ENCODE measurements at regions not wholly inside any gene's neighbourhood (a gene's known extent, or its start where the extent isn't known, plus 50 kb on each side); places are given as distances from the start of the nearest gene placed in this dataset.

DNA sequence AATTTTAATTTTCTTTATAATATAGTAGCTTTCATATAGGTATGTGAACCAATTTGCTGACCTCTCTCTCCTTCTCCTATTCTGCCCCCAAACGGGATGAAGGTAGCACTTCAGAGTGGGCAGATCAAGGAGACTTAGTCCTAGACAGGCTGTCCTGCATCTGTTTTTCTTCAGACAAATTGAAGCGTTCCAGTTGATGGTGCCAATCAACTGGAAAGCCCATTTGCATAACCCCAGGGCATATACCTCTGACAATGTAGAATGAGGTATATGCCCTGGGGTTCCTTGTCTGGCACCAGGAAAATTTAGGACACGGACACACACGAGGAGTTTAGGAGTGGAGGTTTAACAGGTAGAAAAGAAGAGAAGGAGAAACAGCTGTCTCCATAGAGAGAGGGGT lies 502.9 kb downstream of the HTR7 start:
- Histone ChIP-seq H3K4me3 (ENCODE audit: low read depth in 2 of 2, low read length in 2 of 2) (no peak overlapping the region), H3K27ac (ENCODE audit: low read length) (no peak overlapping the region), H3K27me3 (ENCODE audit: control insufficient read depth, insufficient read depth, low read length) (no peaks in the 10 kb centered on the region), H3K4me1 (ENCODE audit: control insufficient read depth, insufficient read depth, low read length) (no peaks in the 10 kb centered on the region), H3K9me3 (ENCODE audit: control insufficient read depth, insufficient read depth, low read depth, low read length) (no peaks in the 10 kb centered on the region), H3K36me3 (ENCODE audit: control insufficient read depth, insufficient read depth, low read length) (no peaks in the 10 kb centered on the region)
- in situ Hi-C loops (cut with HindIII; ENCODE audit: low pct_unique_long_range_greater_than_20kb, low sequenced_read_pairs) (no loop called here), intact Hi-C loops (cut with micrococcal nuclease; ENCODE audit: unreplicated experiment) (no loop called here)
- no TSS peak for BruUV-seq (replicated peaks)
- no peak for DNase-seq (ENCODE audit: low read depth, low spot score)
- ChIA-PET POLR2A (interaction anchor here (0.5 kb wide), 1 partner anchor 8 kb away, joined by 3 read pairs; no protein-coding TSS in a partner anchor), CTCF (no interaction called here)
- ATAC-seq = no peak
- TF ChIP-seq, protein P1, sequence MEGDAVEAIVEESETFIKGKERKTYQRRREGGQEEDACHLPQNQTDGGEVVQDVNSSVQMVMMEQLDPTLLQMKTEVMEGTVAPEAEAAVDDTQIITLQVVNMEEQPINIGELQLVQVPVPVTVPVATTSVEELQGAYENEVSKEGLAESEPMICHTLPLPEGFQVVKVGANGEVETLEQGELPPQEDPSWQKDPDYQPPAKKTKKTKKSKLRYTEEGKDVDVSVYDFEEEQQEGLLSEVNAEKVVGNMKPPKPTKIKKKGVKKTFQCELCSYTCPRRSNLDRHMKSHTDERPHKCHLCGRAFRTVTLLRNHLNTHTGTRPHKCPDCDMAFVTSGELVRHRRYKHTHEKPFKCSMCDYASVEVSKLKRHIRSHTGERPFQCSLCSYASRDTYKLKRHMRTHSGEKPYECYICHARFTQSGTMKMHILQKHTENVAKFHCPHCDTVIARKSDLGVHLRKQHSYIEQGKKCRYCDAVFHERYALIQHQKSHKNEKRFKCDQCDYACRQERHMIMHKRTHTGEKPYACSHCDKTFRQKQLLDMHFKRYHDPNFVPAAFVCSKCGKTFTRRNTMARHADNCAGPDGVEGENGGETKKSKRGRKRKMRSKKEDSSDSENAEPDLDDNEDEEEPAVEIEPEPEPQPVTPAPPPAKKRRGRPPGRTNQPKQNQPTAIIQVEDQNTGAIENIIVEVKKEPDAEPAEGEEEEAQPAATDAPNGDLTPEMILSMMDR (IDR thresholded peaks at IDR 0.05) = no peak
- TF ChIP-seq, protein P2, sequence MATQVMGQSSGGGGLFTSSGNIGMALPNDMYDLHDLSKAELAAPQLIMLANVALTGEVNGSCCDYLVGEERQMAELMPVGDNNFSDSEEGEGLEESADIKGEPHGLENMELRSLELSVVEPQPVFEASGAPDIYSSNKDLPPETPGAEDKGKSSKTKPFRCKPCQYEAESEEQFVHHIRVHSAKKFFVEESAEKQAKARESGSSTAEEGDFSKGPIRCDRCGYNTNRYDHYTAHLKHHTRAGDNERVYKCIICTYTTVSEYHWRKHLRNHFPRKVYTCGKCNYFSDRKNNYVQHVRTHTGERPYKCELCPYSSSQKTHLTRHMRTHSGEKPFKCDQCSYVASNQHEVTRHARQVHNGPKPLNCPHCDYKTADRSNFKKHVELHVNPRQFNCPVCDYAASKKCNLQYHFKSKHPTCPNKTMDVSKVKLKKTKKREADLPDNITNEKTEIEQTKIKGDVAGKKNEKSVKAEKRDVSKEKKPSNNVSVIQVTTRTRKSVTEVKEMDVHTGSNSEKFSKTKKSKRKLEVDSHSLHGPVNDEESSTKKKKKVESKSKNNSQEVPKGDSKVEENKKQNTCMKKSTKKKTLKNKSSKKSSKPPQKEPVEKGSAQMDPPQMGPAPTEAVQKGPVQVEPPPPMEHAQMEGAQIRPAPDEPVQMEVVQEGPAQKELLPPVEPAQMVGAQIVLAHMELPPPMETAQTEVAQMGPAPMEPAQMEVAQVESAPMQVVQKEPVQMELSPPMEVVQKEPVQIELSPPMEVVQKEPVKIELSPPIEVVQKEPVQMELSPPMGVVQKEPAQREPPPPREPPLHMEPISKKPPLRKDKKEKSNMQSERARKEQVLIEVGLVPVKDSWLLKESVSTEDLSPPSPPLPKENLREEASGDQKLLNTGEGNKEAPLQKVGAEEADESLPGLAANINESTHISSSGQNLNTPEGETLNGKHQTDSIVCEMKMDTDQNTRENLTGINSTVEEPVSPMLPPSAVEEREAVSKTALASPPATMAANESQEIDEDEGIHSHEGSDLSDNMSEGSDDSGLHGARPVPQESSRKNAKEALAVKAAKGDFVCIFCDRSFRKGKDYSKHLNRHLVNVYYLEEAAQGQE (IDR thresholded peaks at IDR 0.05; ENCODE audit: insufficient read depth in 1 of 2, low read depth in 2 of 2, low read length in 1 of 2) = no peak
- TF ChIP-seq POLR2AphosphoS5 (IDR thresholded peaks at IDR 0.05; ENCODE audit: low read depth, low read length) = no peak
- no peak for TF ChIP-seq TCF7L2 (IDR thresholded peaks at IDR 0.05; ENCODE audit: low read depth, low read length)
- TF ChIP-seq SIN3A (IDR thresholded peaks at IDR 0.05; ENCODE audit: borderline replicate concordance, insufficient read depth, low read depth, low read length) = no peak

DNA sequence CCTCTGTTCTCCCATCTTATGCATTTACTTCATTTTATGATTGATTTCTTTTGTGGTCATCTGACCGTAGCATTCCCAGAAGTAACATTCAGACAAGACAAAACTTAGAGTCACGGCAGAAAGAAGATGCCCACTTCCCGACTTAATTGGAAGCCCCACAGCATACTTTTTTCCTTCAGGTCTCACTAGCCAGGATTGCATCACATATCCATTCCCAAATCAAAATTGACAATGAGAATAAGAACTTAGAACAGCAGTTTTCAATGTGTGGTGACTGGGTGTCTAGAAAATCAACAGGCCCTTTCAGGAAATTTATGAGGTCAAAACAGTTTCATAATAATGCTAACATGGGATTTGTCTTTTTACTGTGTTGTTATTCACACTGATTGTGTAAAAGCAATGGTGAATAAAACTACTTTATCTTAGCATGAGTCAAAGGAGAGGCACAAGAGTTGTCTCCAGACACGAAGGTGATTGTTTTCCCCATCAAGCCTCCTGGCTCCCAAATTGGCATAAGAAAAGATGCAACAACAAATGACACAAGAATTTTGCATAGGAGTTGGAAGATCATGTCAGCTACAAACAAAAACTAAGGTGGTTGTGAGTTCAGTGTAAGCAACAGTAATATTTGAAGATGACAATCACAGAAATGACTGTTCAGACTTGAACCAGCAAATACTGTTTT lies 493.9 kb downstream of the HTR7 start:
- H3K4me1 ChIP-seq (ENCODE audit: control insufficient read depth, insufficient read depth, low read length) = no peaks in the 10 kb centered on the region
- intact Hi-C loops (cut with micrococcal nuclease; ENCODE audit: unreplicated experiment) = no loop called here
- ChIA-PET POLR2A (no interaction called here), CTCF (no interaction called here)
- no peak overlapping the region for H3K27ac ChIP-seq (ENCODE audit: low read length)
- in situ Hi-C loops (cut with HindIII; ENCODE audit: low pct_unique_long_range_greater_than_20kb, low sequenced_read_pairs) = no loop called here
- H3K4me3 ChIP-seq (ENCODE audit: low read depth in 2 of 2, low read length in 2 of 2) = no peak overlapping the region
- DNase-seq (ENCODE audit: low read depth, low spot score) (no peak), ATAC-seq (no peak)
- H3K9me3 ChIP-seq (ENCODE audit: control insufficient read depth, insufficient read depth, low read depth, low read length) = no peaks in the 10 kb centered on the region
- H3K36me3 ChIP-seq (ENCODE audit: control insufficient read depth, insufficient read depth, low read length) = no peaks in the 10 kb centered on the region
- TF ChIP-seq, protein P2 (IDR thresholded peaks at IDR 0.05; ENCODE audit: insufficient read depth in 1 of 2, low read depth in 2 of 2, low read length in 1 of 2) = no peak
- TF ChIP-seq SIN3A (IDR thresholded peaks at IDR 0.05; ENCODE audit: borderline replicate concordance, insufficient read depth, low read depth, low read length) (no peak), POLR2AphosphoS5 (IDR thresholded peaks at IDR 0.05; ENCODE audit: low read depth, low read length) (no peak), TCF7L2 (IDR thresholded peaks at IDR 0.05; ENCODE audit: low read depth, low read length) (no peak)
- TF ChIP-seq, protein P1 (IDR thresholded peaks at IDR 0.05) = no peak
- no TSS peak for BruUV-seq (replicated peaks)
- H3K27me3 ChIP-seq (ENCODE audit: control insufficient read depth, insufficient read depth, low read length) = no peaks in the 10 kb centered on the region

Data from Panc1 (cell line).